SK-N-MC (cell line): ENCODE measurements at regions not wholly inside any gene's neighbourhood (a gene's known extent, or its start where the extent isn't known, plus 50 kb on each side); places are given as distances from the start of the nearest gene placed in this dataset.

Experiments used
- EZH2 ChIP-seq: fragments of 200-600 bp; sonication (generic); IDR thresholded peaks from one replicate; pipeline ENCODE4 v1.6.1; 2017; ENCODE audit warnings: antibody characterized with exemption
- FOXP2 ChIP-seq: optimal IDR thresholded peaks from 2 replicates; pipeline ENCODE3; 2011; ENCODE audit warnings: mild to moderate bottlenecking, moderate library complexity; ENCODE audit not compliant: insufficient read depth; ENCODE audit errors: extremely low read length, control extremely low read depth
- POLR2AphosphoS5 ChIP-seq: IDR thresholded peaks from 2 replicates; pipeline ENCODE4 v1.6.1; 2012; ENCODE audit warnings: mild to moderate bottlenecking, low read depth, low read length, borderline replicate concordance

DNA sequence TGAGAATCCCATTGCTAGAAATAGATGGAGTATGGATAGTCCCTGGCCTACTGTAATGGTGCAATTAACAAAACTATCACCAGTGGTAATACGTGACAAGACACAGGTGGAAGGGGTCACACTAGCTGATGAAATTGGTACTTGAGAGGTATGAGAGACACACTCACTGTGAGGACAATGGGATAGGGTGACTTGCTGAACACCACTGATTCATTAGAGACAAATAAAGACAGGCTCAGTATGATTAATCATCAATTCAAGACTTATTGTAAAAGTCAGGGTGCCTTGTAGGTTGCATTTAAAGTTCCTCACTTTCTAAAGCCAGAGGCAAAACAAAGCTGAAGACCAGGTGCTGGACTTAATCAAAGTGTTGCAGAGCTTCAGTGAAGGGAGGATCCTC lies 361.6 kb upstream of the EMCN start:
- TF ChIP-seq EZH2 (no peak), POLR2AphosphoS5 (no peak), FOXP2 (no peak)
